ENCODE measurements at regions not wholly inside any gene's neighbourhood (a gene's known extent, or its start where the extent isn't known, plus 50 kb on each side); places are given as distances from the start of the nearest gene placed in this dataset.

DNA sequence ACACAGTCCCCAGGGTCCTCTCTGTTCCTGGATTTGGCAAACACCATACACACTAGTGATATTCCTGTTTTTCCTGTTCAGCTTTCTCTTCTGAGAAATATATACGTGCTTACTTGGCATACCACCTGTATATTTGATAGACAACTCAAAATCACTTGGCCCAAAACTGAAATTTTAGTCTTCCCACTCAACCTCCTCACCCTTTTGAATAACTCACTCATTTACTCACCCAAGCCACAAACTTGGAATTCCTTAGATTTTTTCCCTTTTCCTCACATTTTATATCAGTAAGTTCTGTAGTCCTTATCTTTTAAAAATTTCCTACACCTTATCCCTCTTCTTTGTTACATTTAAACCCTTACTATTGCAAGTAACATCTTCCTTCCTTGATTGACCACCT lies 143.4 kb downstream of the PPP1R3A start:
- TF ChIP-seq, protein P1, sequence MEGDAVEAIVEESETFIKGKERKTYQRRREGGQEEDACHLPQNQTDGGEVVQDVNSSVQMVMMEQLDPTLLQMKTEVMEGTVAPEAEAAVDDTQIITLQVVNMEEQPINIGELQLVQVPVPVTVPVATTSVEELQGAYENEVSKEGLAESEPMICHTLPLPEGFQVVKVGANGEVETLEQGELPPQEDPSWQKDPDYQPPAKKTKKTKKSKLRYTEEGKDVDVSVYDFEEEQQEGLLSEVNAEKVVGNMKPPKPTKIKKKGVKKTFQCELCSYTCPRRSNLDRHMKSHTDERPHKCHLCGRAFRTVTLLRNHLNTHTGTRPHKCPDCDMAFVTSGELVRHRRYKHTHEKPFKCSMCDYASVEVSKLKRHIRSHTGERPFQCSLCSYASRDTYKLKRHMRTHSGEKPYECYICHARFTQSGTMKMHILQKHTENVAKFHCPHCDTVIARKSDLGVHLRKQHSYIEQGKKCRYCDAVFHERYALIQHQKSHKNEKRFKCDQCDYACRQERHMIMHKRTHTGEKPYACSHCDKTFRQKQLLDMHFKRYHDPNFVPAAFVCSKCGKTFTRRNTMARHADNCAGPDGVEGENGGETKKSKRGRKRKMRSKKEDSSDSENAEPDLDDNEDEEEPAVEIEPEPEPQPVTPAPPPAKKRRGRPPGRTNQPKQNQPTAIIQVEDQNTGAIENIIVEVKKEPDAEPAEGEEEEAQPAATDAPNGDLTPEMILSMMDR (IDR thresholded peaks at IDR 0.05), result no peak
- TF ChIP-seq POLR2A (IDR thresholded peaks at IDR 0.05), result no peak
